GM23248 (cell line): ENCODE measurements at regions not wholly inside any gene's neighbourhood (a gene's known extent, or its start where the extent isn't known, plus 50 kb on each side); places are given as distances from the start of the nearest gene placed in this dataset.
A peak's percentile ranks its signal among the peaks of the same experiment; 100 is the strongest.

ENCODE experiments used
- DNase-seq: peaks from one replicate; pipeline ENCODE4 v3.0.0-alpha.2; 2015
- H2AFZ ChIP-seq: fragments of 200-600 bp; sonication (generic); 2 replicates; pipeline ENCODE4 v1.6.1; 2016; ENCODE audit warnings: antibody characterized with exemption
- H3F3A ChIP-seq: fragments of 200-600 bp; sonication (generic); 2 replicates; pipeline ENCODE4 v1.6.1; 2016; ENCODE audit warnings: mild to moderate bottlenecking, antibody characterized with exemption, mixed run types; ENCODE audit not compliant: insufficient read depth
- H3K27ac ChIP-seq: fragments of 200-600 bp; sonication (generic); 2 replicates; pipeline ENCODE4 v1.5.1; 2016; ENCODE audit warnings: mild to moderate bottlenecking
- H3K27me3 ChIP-seq: fragments of 200-600 bp; sonication (generic); replicated peaks from 2 replicates; pipeline ENCODE4 v1.6.1; 2016; ENCODE audit warnings: mild to moderate bottlenecking; ENCODE audit not compliant: insufficient read depth
- H3K36me3 ChIP-seq: fragments of 200-600 bp; sonication (generic); 2 replicates; pipeline ENCODE4 v1.6.1; 2016; ENCODE audit warnings: low read depth, mild to moderate bottlenecking
- H3K4me1 ChIP-seq: fragments of 200-600 bp; sonication (generic); 2 replicates; pipeline ENCODE4 v1.6.1; 2016; ENCODE audit warnings: mild to moderate bottlenecking; ENCODE audit not compliant: insufficient read depth
- H3K4me2 ChIP-seq: fragments of 200-600 bp; sonication (generic); one replicate; pipeline ENCODE4 v1.6.1; 2016; ENCODE audit warnings: mild to moderate bottlenecking; ENCODE audit not compliant: unreplicated experiment
- H3K4me3 ChIP-seq: fragments of 200-600 bp; sonication (generic); 2 replicates; pipeline ENCODE4 v1.5.1; 2016; ENCODE audit warnings: mild to moderate bottlenecking
- H3K79me2 ChIP-seq: fragments of 200-600 bp; sonication (generic); 2 replicates; pipeline ENCODE4 v1.6.1; 2016; ENCODE audit warnings: mild to moderate bottlenecking; ENCODE audit not compliant: insufficient read depth
- H3K9ac ChIP-seq: fragments of 200-600 bp; sonication (generic); 2 replicates; pipeline ENCODE4 v1.6.1; 2016; ENCODE audit warnings: mild to moderate bottlenecking
- H3K9me2 ChIP-seq: fragments of 200-600 bp; sonication (generic); 2 replicates; pipeline ENCODE4 v1.6.1; 2016; ENCODE audit warnings: mixed run types, mild to moderate bottlenecking, moderate library complexity; ENCODE audit not compliant: insufficient read depth
- H3K9me3 ChIP-seq: fragments of 200-600 bp; sonication (generic); one replicate; pipeline ENCODE4 v1.6.1; 2017; ENCODE audit warnings: low read depth
- H4K20me1 ChIP-seq: fragments of 200-600 bp; sonication (generic); 2 replicates; pipeline ENCODE4 v1.6.0; 2016; ENCODE audit not compliant: insufficient read depth
- EZH2 ChIP-seq: fragments of 200-600 bp; sonication (generic); IDR thresholded peaks from 2 replicates; pipeline ENCODE4 v1.6.1; 2018; ENCODE audit warnings: antibody characterized with exemption, mild to moderate bottlenecking; ENCODE audit not compliant: insufficient read depth, poor library complexity, severe bottlenecking
- EZH2phosphoT487 ChIP-seq: fragments of 200-600 bp; sonication (generic); IDR thresholded peaks from 2 replicates; pipeline ENCODE4 v1.6.1; 2018; ENCODE audit warnings: antibody characterized with exemption, moderate library complexity, mild to moderate bottlenecking, low read depth; ENCODE audit not compliant: insufficient read depth
- WGBS, 2 experiments: methylation state at CpG; one replicate each; pipeline ENCODE4 v1.1.6; 2015 to 2017; ENCODE audit warnings: low lambda C conversion rate in 2 of 2, low coverage in 1 of 2; ENCODE audit errors: missing lambda C conversion rate in 2 of 2; 5-methylcytosine and 5-hydroxymethylcytosine counted together
- in situ Hi-C: fragments of 300-500 bp; cut with MboI; formaldehyde crosslinking; loops from 2 replicates; pipeline ENCODE4 v1.15.0; 2020

GRCh38 chr10:35876248-35876647, 234.2 kb upstream of the FZD8 start:
- H4K20me1 ChIP-seq = no peaks in the 10 kb centered on the region
- no peak overlapping the region for H3K4me3 ChIP-seq
- H2AFZ ChIP-seq = peak overlapping the region; percentile 53
- H3K27me3 ChIP-seq = no peaks in the 10 kb centered on the region
- TF ChIP-seq EZH2phosphoT487 (no peak), EZH2 (no peak)
- no peaks in the 10 kb centered on the region for H3K9me2 ChIP-seq
- H3K9me3 ChIP-seq = no peaks in the 10 kb centered on the region
- DNase-seq = peak; percentile 59
- H3K4me1 ChIP-seq = peaks cover 10% of the 10 kb centered on the region
- peak overlapping the region; percentile 25; the same call in 1 of the 2 replicates for H3K27ac ChIP-seq
- in situ Hi-C loops = no loop called here
- no peaks in the 10 kb centered on the region for H3K79me2 ChIP-seq
- no peak overlapping the region for H3K9ac ChIP-seq
- WGBS, 2 experiments = 33 to 50% methylated on average over 4 of the region's 4 CpGs
- no peak overlapping the region for H3K4me2 ChIP-seq
- H3F3A ChIP-seq = 0 out of 2 replicates have a peak, but pooled peaks cover 9% of the 10 kb centered on the region
- no peaks in the 10 kb centered on the region for H3K36me3 ChIP-seq

GRCh38 chr10:35875016-35875676, 233.1 kb upstream of the FZD8 start:
- H3F3A ChIP-seq = 0 out of 2 replicates have a peak, but pooled peaks cover 9% of the 10 kb centered on the region
- WGBS, 2 experiments = 70 to 75% methylated on average over 10 of the region's 10 CpGs
- no peak overlapping the region for H3K4me3 ChIP-seq
- TF ChIP-seq EZH2phosphoT487 (no peak), EZH2 (no peak)
- in situ Hi-C loops = no loop called here
- no peaks in the 10 kb centered on the region for H3K27me3 ChIP-seq
- peak overlapping the region; percentile 53; the same call in 1 of the 2 replicates for H2AFZ ChIP-seq
- peaks cover 14% of the 10 kb centered on the region for H3K4me1 ChIP-seq
- H3K79me2 ChIP-seq = no peaks in the 10 kb centered on the region
- H3K4me2 ChIP-seq = no peak overlapping the region
- no peaks in the 10 kb centered on the region for H3K9me2 ChIP-seq
- H3K36me3 ChIP-seq = no peaks in the 10 kb centered on the region
- no peaks in the 10 kb centered on the region for H3K9me3 ChIP-seq
- H4K20me1 ChIP-seq = no peaks in the 10 kb centered on the region
- DNase-seq = peak; percentile 23
- H3K27ac ChIP-seq = peak overlapping the region; percentile 25; the same call in 1 of the 2 replicates
- no peak overlapping the region for H3K9ac ChIP-seq

GRCh38 chr10:35874311-35875015, 232.4 kb upstream of the FZD8 start:
- H3K79me2 ChIP-seq = no peaks in the 10 kb centered on the region
- no peaks in the 10 kb centered on the region for H3K27me3 ChIP-seq
- no peaks in the 10 kb centered on the region for H3K36me3 ChIP-seq
- no peaks in the 10 kb centered on the region for H3K9me2 ChIP-seq
- no peaks in the 10 kb centered on the region for H3K9me3 ChIP-seq
- no peak overlapping the region for H3K27ac ChIP-seq
- 0 out of 2 replicates have a peak, but pooled peaks cover 9% of the 10 kb centered on the region for H3F3A ChIP-seq
- no peak for TF ChIP-seq EZH2
- no peak for TF ChIP-seq EZH2phosphoT487
- H3K4me3 ChIP-seq = no peak overlapping the region
- H3K9ac ChIP-seq = no peak overlapping the region
- no peak overlapping the region for H2AFZ ChIP-seq
- H3K4me1 ChIP-seq = peaks cover 17% of the 10 kb centered on the region
- H3K4me2 ChIP-seq = no peak overlapping the region
- H4K20me1 ChIP-seq = no peaks in the 10 kb centered on the region
- in situ Hi-C loops = no loop called here
- DNase-seq = no peak
- 71 to 72% methylated on average over 6 of the region's 6 CpGs for WGBS, 2 experiments

GRCh38 chr10:35872671-35873070, 230.6 kb upstream of the FZD8 start:
- TF ChIP-seq EZH2 (no peak), EZH2phosphoT487 (no peak)
- no peak overlapping the region for H2AFZ ChIP-seq
- no peaks in the 10 kb centered on the region for H3K79me2 ChIP-seq
- no peaks in the 10 kb centered on the region for H3K9me3 ChIP-seq
- peaks cover 20% of the 10 kb centered on the region for H3K4me1 ChIP-seq
- 0 out of 2 replicates have a peak, but pooled peaks cover 9% of the 10 kb centered on the region for H3F3A ChIP-seq
- no peak for DNase-seq
- no peaks in the 10 kb centered on the region for H4K20me1 ChIP-seq
- 54 to 60% methylated on average over 6 of the region's 6 CpGs for WGBS, 2 experiments
- in situ Hi-C loops = no loop called here
- no peaks in the 10 kb centered on the region for H3K27me3 ChIP-seq
- H3K27ac ChIP-seq = no peak overlapping the region
- H3K4me2 ChIP-seq = no peak overlapping the region
- H3K9ac ChIP-seq = no peak overlapping the region
- no peak overlapping the region for H3K4me3 ChIP-seq
- no peaks in the 10 kb centered on the region for H3K9me2 ChIP-seq
- H3K36me3 ChIP-seq = no peaks in the 10 kb centered on the region
